ENCODE measurements at regions not wholly inside any gene's neighbourhood (a gene's known extent, or its start where the extent isn't known, plus 50 kb on each side); places are given as distances from the start of the nearest gene placed in this dataset.

- Histone ChIP-seq H3K4me3 (ENCODE audit: low read depth in 1 of 2, low read length in 2 of 2) (no peak overlapping the region), H3K4me2 (ENCODE audit: insufficient read depth, low read length) (no peak overlapping the region)
These were observed 97.2 kb downstream of the HFE start for GRCh38 chr6:26184367-26184891.

DNA sequence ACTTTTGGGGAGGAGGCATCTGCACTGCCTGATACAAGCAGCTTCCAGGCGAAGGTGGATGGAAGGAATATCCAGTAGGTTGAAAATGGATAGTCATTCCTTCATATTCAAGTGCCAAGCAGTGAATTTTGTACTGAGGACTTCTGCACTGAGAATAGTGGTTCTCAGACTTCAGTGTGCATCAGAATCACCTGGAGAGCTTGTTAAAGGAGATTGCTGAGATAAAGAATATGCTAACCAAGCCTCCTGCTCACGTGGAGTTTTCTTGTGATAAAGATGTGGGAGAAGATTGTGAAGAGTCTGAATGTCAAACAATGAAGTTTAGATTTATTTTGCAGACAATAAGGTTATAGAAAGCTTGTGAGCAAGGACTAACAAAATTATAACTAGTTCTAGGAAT is 97.8 kb downstream of the HFE start:
- Histone ChIP-seq H2AFZ (ENCODE audit: low read depth, low read length) (no peak overlapping the region), H3K9ac (ENCODE audit: low read depth, low read length) (no peak overlapping the region), H3K27ac (ENCODE audit: low read length) (no peak overlapping the region), H3K79me2 (ENCODE audit: insufficient read depth, low read length) (no peaks in the 10 kb centered on the region), H3K4me3 (ENCODE audit: low read depth in 1 of 2, low read length in 2 of 2) (no peak overlapping the region), H4K20me1 (ENCODE audit: insufficient read depth, low read length) (no peaks in the 10 kb centered on the region), H3K4me1 (ENCODE audit: insufficient read depth, low read length) (peaks cover 21% of the 10 kb centered on the region), H3K27me3 (ENCODE audit: insufficient read depth, low read length, poor library complexity) (no peaks in the 10 kb centered on the region), H3K4me2 (ENCODE audit: insufficient read depth, low read length) (no peak overlapping the region), H3K9me3 (ENCODE audit: insufficient read depth, low read length, severe bottlenecking) (no peaks in the 10 kb centered on the region), H3K36me3 (ENCODE audit: insufficient read depth, low read length) (no peaks in the 10 kb centered on the region)
- no peak for DNase-seq
- TF ChIP-seq, protein P1, sequence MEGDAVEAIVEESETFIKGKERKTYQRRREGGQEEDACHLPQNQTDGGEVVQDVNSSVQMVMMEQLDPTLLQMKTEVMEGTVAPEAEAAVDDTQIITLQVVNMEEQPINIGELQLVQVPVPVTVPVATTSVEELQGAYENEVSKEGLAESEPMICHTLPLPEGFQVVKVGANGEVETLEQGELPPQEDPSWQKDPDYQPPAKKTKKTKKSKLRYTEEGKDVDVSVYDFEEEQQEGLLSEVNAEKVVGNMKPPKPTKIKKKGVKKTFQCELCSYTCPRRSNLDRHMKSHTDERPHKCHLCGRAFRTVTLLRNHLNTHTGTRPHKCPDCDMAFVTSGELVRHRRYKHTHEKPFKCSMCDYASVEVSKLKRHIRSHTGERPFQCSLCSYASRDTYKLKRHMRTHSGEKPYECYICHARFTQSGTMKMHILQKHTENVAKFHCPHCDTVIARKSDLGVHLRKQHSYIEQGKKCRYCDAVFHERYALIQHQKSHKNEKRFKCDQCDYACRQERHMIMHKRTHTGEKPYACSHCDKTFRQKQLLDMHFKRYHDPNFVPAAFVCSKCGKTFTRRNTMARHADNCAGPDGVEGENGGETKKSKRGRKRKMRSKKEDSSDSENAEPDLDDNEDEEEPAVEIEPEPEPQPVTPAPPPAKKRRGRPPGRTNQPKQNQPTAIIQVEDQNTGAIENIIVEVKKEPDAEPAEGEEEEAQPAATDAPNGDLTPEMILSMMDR (IDR thresholded peaks at IDR 0.05; ENCODE audit: borderline replicate concordance, extremely low read depth, low read length, poor library complexity, severe bottlenecking), result no peak
- no peak for TF ChIP-seq EZH2 (IDR thresholded peaks at IDR 0.05; ENCODE audit: borderline replicate concordance, low read depth, low read length, severe bottlenecking)
- no peak for ATAC-seq (ENCODE audit: insufficient read depth, low read depth)

More at GRCh38 chr6:26184367-26184891, 97.2 kb downstream of the HFE start:
- H3K27ac ChIP-seq (ENCODE audit: low read length), result no peak overlapping the region
- no peak for DNase-seq
- no peaks in the 10 kb centered on the region for H3K36me3 ChIP-seq (ENCODE audit: insufficient read depth, low read length)
- no peaks in the 10 kb centered on the region for H3K27me3 ChIP-seq (ENCODE audit: insufficient read depth, low read length, poor library complexity)
- no peak overlapping the region for H2AFZ ChIP-seq (ENCODE audit: low read depth, low read length)
- peaks cover 22% of the 10 kb centered on the region for H3K4me1 ChIP-seq (ENCODE audit: insufficient read depth, low read length)
- TF ChIP-seq, protein P1 (IDR thresholded peaks at IDR 0.05; ENCODE audit: borderline replicate concordance, extremely low read depth, low read length, poor library complexity, severe bottlenecking), result no peak
- no peak for TF ChIP-seq EZH2 (IDR thresholded peaks at IDR 0.05; ENCODE audit: borderline replicate concordance, low read depth, low read length, severe bottlenecking)
- H4K20me1 ChIP-seq (ENCODE audit: insufficient read depth, low read length), result no peaks in the 10 kb centered on the region
- ATAC-seq (ENCODE audit: insufficient read depth, low read depth), result no peak
- no peaks in the 10 kb centered on the region for H3K79me2 ChIP-seq (ENCODE audit: insufficient read depth, low read length)
- no peak overlapping the region for H3K9ac ChIP-seq (ENCODE audit: low read depth, low read length)
- H3K9me3 ChIP-seq (ENCODE audit: insufficient read depth, low read length, severe bottlenecking), result no peaks in the 10 kb centered on the region

GRCh38 chr6:26185802-26186201 is 98.6 kb downstream of the HFE start:
- ATAC-seq (ENCODE audit: insufficient read depth, low read depth), result no peak
- Histone ChIP-seq H3K27me3 (ENCODE audit: insufficient read depth, low read length, poor library complexity) (no peaks in the 10 kb centered on the region), H4K20me1 (ENCODE audit: insufficient read depth, low read length) (no peaks in the 10 kb centered on the region)

More at GRCh38 chr6:26185802-26186201, 98.6 kb downstream of the HFE start:
- no peak for DNase-seq
- H3K4me1 ChIP-seq (ENCODE audit: insufficient read depth, low read length), result peaks cover 13% of the 10 kb centered on the region
- no peak overlapping the region for H3K27ac ChIP-seq (ENCODE audit: low read length)
- no peaks in the 10 kb centered on the region for H3K79me2 ChIP-seq (ENCODE audit: insufficient read depth, low read length)
- H3K36me3 ChIP-seq (ENCODE audit: insufficient read depth, low read length), result no peaks in the 10 kb centered on the region
- H3K9ac ChIP-seq (ENCODE audit: low read depth, low read length), result no peak overlapping the region
- TF ChIP-seq, protein P1 (IDR thresholded peaks at IDR 0.05; ENCODE audit: borderline replicate concordance, extremely low read depth, low read length, poor library complexity, severe bottlenecking), result no peak
- TF ChIP-seq EZH2 (IDR thresholded peaks at IDR 0.05; ENCODE audit: borderline replicate concordance, low read depth, low read length, severe bottlenecking), result no peak
- no peaks in the 10 kb centered on the region for H3K9me3 ChIP-seq (ENCODE audit: insufficient read depth, low read length, severe bottlenecking)
- H3K4me2 ChIP-seq (ENCODE audit: insufficient read depth, low read length), result no peak overlapping the region
- H3K4me3 ChIP-seq (ENCODE audit: low read depth in 1 of 2, low read length in 2 of 2), result no peak overlapping the region
- no peak overlapping the region for H2AFZ ChIP-seq (ENCODE audit: low read depth, low read length)
